AG04449 (cell line): ENCODE measurements at regions not wholly inside any gene's neighbourhood (a gene's known extent, or its start where the extent isn't known, plus 50 kb on each side); places are given as distances from the start of the nearest gene placed in this dataset.

Source experiments
- CTCF ChIA-PET: fragments of 350-600 bp; formaldehyde crosslinking; extraction: SDS; loops from one replicate; lab custom pipeline; 2021; ENCODE audit warnings: antibody characterized with exemption; lab: Yijun Ruan, JAX
- POLR2A ChIA-PET: fragments of 400-600, 350-600 bp; formaldehyde crosslinking; extraction: SDS; loops from one replicate; lab custom pipeline; 2020; ENCODE audit warnings: antibody characterized with exemption, inconsistent platforms; lab: Yijun Ruan, JAX
- DNase-seq: peaks from one replicate; pipeline ENCODE4 v3.0.0-alpha.2; 2010; ENCODE audit warnings: low read depth, low spot score
- H3K4me3 ChIP-seq: 2 replicates; pipeline ENCODE4 v1.5.1; 2011; ENCODE audit warnings: low read depth, mild to moderate bottlenecking, control low read depth, low read length
- CTCF ChIP-seq: IDR thresholded peaks from one replicate; pipeline ENCODE4 v1.5.1; 2011; ENCODE audit warnings: mild to moderate bottlenecking, moderate library complexity, low read length, control low read depth, inconsistent platforms; ENCODE audit not compliant: insufficient read depth; ENCODE audit errors: missing control alignments

- TF ChIP-seq CTCF: no peak
- POLR2A ChIA-PET: interaction anchor here (1.6 kb wide), 1 partner anchor 12 kb away, joined by 5 read pairs; no protein-coding TSS in a partner anchor
- CTCF ChIA-PET: interaction anchor here (0.9 kb wide), 2 partner anchors 8 to 25 kb away, joined by 3 read pairs; no protein-coding TSS in a partner anchor
- H3K4me3 ChIP-seq: no peak overlapping the region
- no peak for DNase-seq
These were observed 141.4 kb downstream of the SPP2 start for GRCh38 chr2:234191819-234192407.

- ChIA-PET CTCF (no interaction called here), POLR2A (no interaction called here)
- TF ChIP-seq CTCF: no peak
- DNase-seq: no peak
- no peak overlapping the region for H3K4me3 ChIP-seq
These were observed 139.3 kb downstream of the SPP2 start for GRCh38 chr2:234189786-234190300.

- DNase-seq: no peak
- no peak overlapping the region for H3K4me3 ChIP-seq
- CTCF ChIA-PET: interaction anchor here (1.2 kb wide), 1 partner anchor 9 kb away, joined by 3 read pairs; no protein-coding TSS in a partner anchor
- no peak for TF ChIP-seq CTCF
- POLR2A ChIA-PET: no interaction called here
These were observed 138.7 kb downstream of the SPP2 start for GRCh38 chr2:234189230-234189629.

- TF ChIP-seq CTCF: no peak
- H3K4me3 ChIP-seq: no peak overlapping the region
- CTCF ChIA-PET: no interaction called here
- DNase-seq: no peak
- POLR2A ChIA-PET: no interaction called here
These were observed 137.2 kb downstream of the SPP2 start for GRCh38 chr2:234187646-234188174.

GRCh38 chr2:234181121-234181520, 130.6 kb downstream of the SPP2 start:
- no peak for TF ChIP-seq CTCF
- H3K4me3 ChIP-seq: no peak overlapping the region
- DNase-seq: no peak
- POLR2A ChIA-PET: no interaction called here
- CTCF ChIA-PET: interaction anchor here (0.6 to 1.4 kb wide), 4 partner anchors 8 to 11 kb away, joined by 3 to 5 read pairs (median 3); no protein-coding TSS in a partner anchor

GRCh38 chr2:234179031-234179363, 128.5 kb downstream of the SPP2 start:
- no peak for DNase-seq
- ChIA-PET CTCF (no interaction called here), POLR2A (no interaction called here)
- no peak overlapping the region for H3K4me3 ChIP-seq
- TF ChIP-seq CTCF: no peak
